HG03103 (cell line): ENCODE measurements at regions not wholly inside any gene's neighbourhood (a gene's known extent, or its start where the extent isn't known, plus 50 kb on each side); places are given as distances from the start of the nearest gene placed in this dataset.
A peak's percentile ranks its signal among the peaks of the same experiment; 100 is the strongest.
"Not testable (repeated sequence)": the region's sequence is repeated elsewhere in the genome, so short reads cannot be mapped to it uniquely, and the experiment has no call there.

Experiments
- ATAC-seq: cut with Tn5 transposase; IDR thresholded peaks from one replicate; pipeline ENCODE4 v1.9.1; 2021; ENCODE audit warnings: low read depth; ENCODE audit not compliant: unreplicated experiment

DNA sequence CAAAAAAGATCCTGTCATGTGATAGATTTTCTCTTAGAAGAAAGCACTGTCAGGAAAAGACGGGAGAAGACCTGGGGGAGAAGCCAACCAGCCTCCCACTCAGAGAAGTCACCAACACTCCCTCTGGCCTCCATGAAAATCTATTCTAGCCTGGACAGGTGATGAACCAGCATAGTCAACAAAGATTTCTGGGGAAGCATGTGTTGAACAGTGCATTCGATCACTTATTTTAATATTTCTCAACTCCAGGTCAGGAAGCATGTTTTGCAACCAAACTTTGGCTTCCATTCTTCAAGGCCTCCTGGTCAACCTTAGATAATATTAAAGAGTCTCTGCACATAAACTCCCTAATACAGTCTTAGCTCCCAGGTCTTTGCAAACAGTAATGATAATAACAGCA is 74.7 kb upstream of the ERCC4 start:
- ATAC-seq: no peak

- no peak for ATAC-seq
Measured at GRCh38 chr16:13848795-13849194, 71.2 kb upstream of the ERCC4 start.

DNA sequence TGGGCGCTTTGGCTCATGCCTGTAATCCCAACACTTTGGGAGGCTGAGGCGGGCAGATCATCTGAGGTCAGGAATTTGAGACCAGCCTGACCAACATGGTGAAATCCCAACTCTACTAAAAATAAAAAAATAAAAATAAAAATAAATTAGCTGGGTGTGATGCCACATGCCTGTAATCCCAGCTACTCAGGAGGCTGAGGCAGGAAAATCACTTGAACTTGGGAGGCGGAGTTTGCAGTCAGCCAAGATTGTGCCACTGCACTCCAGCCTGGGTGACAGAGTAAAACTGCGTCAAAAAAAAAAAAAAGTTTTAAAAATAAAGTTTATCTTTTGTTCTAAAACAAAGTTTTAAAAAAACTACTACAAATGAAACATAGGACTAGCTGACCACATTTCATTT is 69.8 kb upstream of the ERCC4 start:
- ATAC-seq: not testable (repeated sequence)

DNA sequence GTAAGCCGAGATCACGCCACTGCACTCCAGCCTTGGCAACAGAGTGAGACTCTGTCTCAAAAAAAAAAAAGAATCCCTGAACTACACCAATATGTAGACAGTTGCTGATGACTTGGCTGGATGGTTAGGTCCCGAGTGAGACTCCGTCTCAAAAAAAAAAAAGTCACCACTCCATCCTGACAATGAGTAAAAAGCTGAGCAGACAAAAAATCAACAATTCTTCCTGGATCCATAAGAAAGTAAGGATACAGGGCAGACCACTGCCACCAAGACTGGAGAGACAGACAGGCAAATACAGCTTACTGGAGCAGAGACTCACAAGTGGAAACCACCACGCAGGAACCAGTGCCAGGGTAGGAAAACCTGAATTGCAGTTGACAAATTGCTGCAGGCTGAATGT is 67.1 kb upstream of the ERCC4 start:
- no peak for ATAC-seq

GRCh38 chr16:13856398-13856797 is 63.6 kb upstream of the ERCC4 start:
- ATAC-seq: no peak

DNA sequence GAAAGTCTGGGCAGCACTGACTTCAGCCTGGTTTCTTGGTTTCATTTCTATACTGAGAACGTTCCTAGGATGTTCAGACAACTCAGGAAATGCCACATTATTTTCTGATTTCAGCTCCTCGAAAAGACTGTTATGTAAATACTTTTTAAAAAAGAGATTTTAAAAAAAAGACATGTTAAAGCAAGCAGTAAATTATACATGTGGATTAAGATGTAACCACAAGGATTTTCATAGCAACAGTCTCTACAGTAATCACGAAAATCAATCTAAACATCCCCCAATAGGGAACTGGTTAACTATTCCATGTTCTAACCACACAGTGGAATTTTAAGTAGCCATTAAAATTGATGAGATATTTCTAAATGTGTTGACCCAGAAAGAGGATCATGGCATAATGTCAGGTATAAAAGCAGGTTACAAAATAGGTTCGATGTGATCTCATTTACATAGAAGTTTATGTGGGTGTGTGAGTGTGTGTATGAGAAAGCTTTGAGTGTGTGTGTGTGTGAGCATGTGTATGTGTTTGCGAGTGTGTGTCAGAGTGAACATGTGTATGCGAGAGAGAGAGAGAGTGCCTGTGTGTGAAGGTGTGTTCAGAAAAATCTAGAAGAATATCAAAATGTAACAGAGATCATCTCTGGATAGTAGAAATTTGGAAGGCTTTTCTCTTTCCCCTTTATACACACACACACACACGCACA is 63.0 kb upstream of the ERCC4 start:
- no peak for ATAC-seq

GRCh38 chr16:13858873-13859580 is 60.9 kb upstream of the ERCC4 start:
- ATAC-seq: no peak

DNA sequence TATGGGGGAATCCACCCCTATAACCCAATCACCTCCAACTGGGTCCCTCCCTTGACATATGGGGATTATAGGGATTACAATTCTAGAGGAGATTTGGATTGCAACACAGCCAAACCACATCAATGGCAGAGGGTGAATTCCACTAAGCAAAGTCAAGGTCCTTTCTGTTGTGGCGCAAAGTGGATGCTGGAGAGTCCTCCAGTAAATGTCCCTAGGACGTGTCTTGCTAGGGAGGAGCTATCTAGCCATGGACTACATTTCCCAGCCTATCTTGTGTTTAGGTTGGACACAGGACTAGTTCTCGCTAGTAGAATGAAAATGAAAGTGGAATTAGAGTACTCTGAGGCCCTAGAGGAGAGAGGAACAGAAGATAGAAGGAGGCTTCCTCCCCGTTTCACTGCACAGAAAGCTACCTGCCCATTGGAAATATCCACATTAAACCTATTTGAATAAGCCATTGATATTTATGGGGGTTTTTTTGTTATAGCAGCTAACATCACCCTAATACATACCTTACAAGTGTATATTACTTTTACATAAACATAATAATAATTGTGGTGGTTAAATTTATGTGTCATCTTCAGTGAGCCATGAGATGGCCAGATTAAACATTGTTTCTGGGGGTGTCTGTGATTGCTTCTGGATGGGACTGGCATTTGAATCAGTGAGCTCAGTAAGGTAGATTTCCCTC is 56.7 kb upstream of the ERCC4 start:
- ATAC-seq: no peak

DNA sequence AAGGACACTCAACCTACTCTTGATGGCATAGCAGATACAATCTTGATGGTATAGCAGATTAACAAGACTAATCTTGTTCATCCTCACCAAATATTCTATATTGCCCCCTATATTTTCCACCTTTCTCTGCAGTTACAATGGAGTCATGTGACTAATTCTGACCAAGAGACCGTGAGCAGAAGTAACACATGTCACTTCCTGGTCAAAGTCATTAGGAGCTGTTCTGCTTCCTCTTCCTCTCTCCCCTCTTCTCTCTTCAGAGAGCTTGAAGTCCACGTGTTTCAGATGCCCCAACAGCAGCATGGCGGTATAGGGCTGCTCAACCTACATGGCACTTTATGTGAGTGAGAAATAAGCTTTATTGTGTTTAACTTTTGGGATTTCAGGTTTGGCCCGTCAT is 55.3 kb upstream of the ERCC4 start:
- ATAC-seq: peak; percentile 53

GRCh38 chr16:13866073-13866472 is 53.9 kb upstream of the ERCC4 start:
- peak; percentile 63 for ATAC-seq
